Neural crest cell (in vitro differentiated cells): ENCODE measurements at regions not wholly inside any gene's neighbourhood (a gene's known extent, or its start where the extent isn't known, plus 50 kb on each side); places are given as distances from the start of the nearest gene placed in this dataset.
"Not testable (repeated sequence)": the region's sequence is repeated elsewhere in the genome, so short reads cannot be mapped to it uniquely, and the experiment has no call there.

ENCODE experiments used
- DNase-seq: peaks from one replicate; pipeline ENCODE4 v3.0.0; 2021; ENCODE audit warnings: low read depth, mixed read lengths, low spot score
- H3K27ac Mint-ChIP-seq: one replicate; pipeline ENCODE4 v1.8.0; 2021; ENCODE audit warnings: mild to moderate bottlenecking, mixed read lengths; ENCODE audit not compliant: unreplicated experiment
- H3K27me3 Mint-ChIP-seq: 2 replicates; pipeline ENCODE4 v1.8.0; 2021; ENCODE audit warnings: low read depth, mild to moderate bottlenecking, mixed read lengths
- H3K36me3 Mint-ChIP-seq: 2 replicates; pipeline ENCODE4 v1.8.0; 2021; ENCODE audit warnings: low read depth, mild to moderate bottlenecking, mixed read lengths
- H3K4me1 Mint-ChIP-seq: 2 replicates; pipeline ENCODE4 v1.8.0; 2021; ENCODE audit warnings: mixed read lengths
- H3K4me3 Mint-ChIP-seq: one replicate; pipeline ENCODE4 v1.8.0; 2021; ENCODE audit warnings: mild to moderate bottlenecking, mixed read lengths
- H3K9me3 Mint-ChIP-seq: 2 replicates; pipeline ENCODE4 v1.8.0; 2021; ENCODE audit warnings: mixed read lengths
- CTCF ChIP-seq: fragments of 200-600 bp; sonication (generic); conservative IDR thresholded peaks from 2 replicates; pipeline ENCODE4 v1.5.0; 2021; ENCODE audit warnings: antibody characterized with exemption, mild to moderate bottlenecking

- Mint-ChIP-seq H3K4me3 (no peak overlapping the region), H3K36me3 (no peaks in the 10 kb centered on the region), H3K27ac (no peak overlapping the region), H3K4me1 (peaks cover 4% of the 10 kb centered on the region), H3K27me3 (no peaks in the 10 kb centered on the region), H3K9me3 (peaks cover 2% of the 10 kb centered on the region)
- TF ChIP-seq CTCF, result no peak
- no peak for DNase-seq
Measured at GRCh38 chrX:40943093-40943641, 142.1 kb upstream of the USP9X start.

GRCh38 chrX:40945361-40945713 is 139.9 kb upstream of the USP9X start:
- Mint-ChIP-seq H3K27me3 (no peaks in the 10 kb centered on the region), H3K36me3 (no peaks in the 10 kb centered on the region), H3K9me3 (peaks cover 2% of the 10 kb centered on the region), H3K4me3 (no peak overlapping the region), H3K27ac (no peak overlapping the region), H3K4me1 (peaks cover 4% of the 10 kb centered on the region)
- DNase-seq, result no peak
- no peak for TF ChIP-seq CTCF

- Mint-ChIP-seq H3K4me3 (no peak overlapping the region), H3K36me3 (no peaks in the 10 kb centered on the region), H3K4me1 (peaks cover 10% of the 10 kb centered on the region), H3K27me3 (no peaks in the 10 kb centered on the region), H3K27ac (no peak overlapping the region), H3K9me3 (peaks cover 4% of the 10 kb centered on the region)
- no peak for DNase-seq
- TF ChIP-seq CTCF, result no peak
Measured at GRCh38 chrX:40947276-40947675, 138.0 kb upstream of the USP9X start.

DNA sequence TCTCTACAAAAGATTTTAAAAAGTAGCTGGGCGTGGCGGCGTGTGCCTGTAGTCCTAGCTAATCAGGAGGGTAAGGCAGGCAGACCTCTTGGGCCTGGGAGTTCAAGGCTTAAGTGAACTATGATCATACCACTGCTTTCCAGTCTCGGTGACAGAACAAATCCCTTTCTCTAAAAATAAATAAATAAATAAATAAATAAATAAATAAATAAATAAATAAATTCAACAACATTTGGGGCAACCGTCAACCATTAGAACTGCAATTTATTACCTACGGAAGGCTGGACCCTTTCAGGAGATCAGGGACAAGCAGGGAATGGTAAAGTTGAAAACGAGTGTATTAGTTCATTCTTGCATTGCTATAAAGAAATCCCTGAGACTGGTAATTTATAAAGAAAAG is 136.2 kb upstream of the USP9X start:
- no peaks in the 10 kb centered on the region for H3K36me3 Mint-ChIP-seq
- no peak overlapping the region for H3K4me3 Mint-ChIP-seq
- DNase-seq, result no peak
- peaks cover 4% of the 10 kb centered on the region for H3K9me3 Mint-ChIP-seq
- H3K4me1 Mint-ChIP-seq, result peaks cover 10% of the 10 kb centered on the region
- H3K27me3 Mint-ChIP-seq, result no peaks in the 10 kb centered on the region
- TF ChIP-seq CTCF, result no peak
- no peak overlapping the region for H3K27ac Mint-ChIP-seq

GRCh38 chrX:40950546-40950945 is 134.7 kb upstream of the USP9X start:
- Mint-ChIP-seq H3K36me3 (no peaks in the 10 kb centered on the region), H3K27ac (no peak overlapping the region)

DNA sequence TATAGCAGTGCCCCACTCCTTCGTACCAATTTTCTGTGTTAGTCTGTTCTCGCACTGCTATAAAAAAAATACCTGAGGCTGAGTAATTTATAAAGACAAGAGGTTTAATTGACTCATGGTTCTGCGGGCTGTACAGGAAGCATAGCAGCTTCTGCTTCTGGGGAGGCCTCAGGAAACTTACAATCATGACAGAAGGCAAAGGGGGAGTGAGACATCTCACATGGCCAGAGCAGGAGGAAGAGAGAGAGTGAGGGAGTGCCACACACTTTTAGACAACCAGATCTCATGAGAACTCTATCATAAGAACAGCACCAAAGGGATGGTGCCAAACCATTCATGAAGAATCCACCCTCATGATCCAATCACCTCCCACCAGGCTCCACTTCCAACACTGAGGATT is 133.8 kb upstream of the USP9X start:
- not testable (repeated sequence) for H3K4me3 Mint-ChIP-seq, DNase-seq, H3K4me1 Mint-ChIP-seq, H3K9me3 Mint-ChIP-seq, H3K27me3 Mint-ChIP-seq, H3K36me3 Mint-ChIP-seq, H3K27ac Mint-ChIP-seq

More at GRCh38 chrX:40950546-40950945, 134.7 kb upstream of the USP9X start:
- Mint-ChIP-seq H3K4me3 (no peak overlapping the region), H3K9me3 (peaks cover 4% of the 10 kb centered on the region), H3K27me3 (no peaks in the 10 kb centered on the region), H3K4me1 (peaks cover 6% of the 10 kb centered on the region)
- DNase-seq, result no peak
- TF ChIP-seq CTCF, result no peak
